DOHH2 (cell line): ENCODE measurements at regions not wholly inside any gene's neighbourhood (a gene's known extent, or its start where the extent isn't known, plus 50 kb on each side); places are given as distances from the start of the nearest gene placed in this dataset.

Experiments used
- CTCF ChIP-seq: fragments of 200-600 bp; sonication (generic); IDR thresholded peaks from one replicate; pipeline ENCODE4 v1.5.1; 2014; ENCODE audit warnings: antibody characterized with exemption, mild to moderate bottlenecking, low read depth, low read length; ENCODE audit not compliant: poor library complexity, severe bottlenecking
- EZH2phosphoT487 ChIP-seq: fragments of 200-600 bp; sonication (generic); IDR thresholded peaks from 2 replicates; pipeline ENCODE4 v1.6.1; 2017; ENCODE audit warnings: borderline replicate concordance, mild to moderate bottlenecking, antibody characterized with exemption, low read length, moderate library complexity, mixed read lengths

- TF ChIP-seq CTCF (no peak), EZH2phosphoT487 (no peak)
Measured at GRCh38 chr13:44667943-44668342, 91.8 kb upstream of the TSC22D1 start.
